ENCODE measurements at regions not wholly inside any gene's neighbourhood (a gene's known extent, or its start where the extent isn't known, plus 50 kb on each side); places are given as distances from the start of the nearest gene placed in this dataset.

GRCh38 chr3:64878362-64878761, 190.6 kb upstream of the ADAMTS9 start:
- Histone ChIP-seq H2AFZ (no peak overlapping the region), H3K9me3 (ENCODE audit: low read depth) (no peaks in the 10 kb centered on the region), H4K20me1 (ENCODE audit: insufficient read depth) (no peaks in the 10 kb centered on the region), H3K27me3 (replicated peaks; ENCODE audit: insufficient read depth) (no peaks in the 10 kb centered on the region), H3K9ac (no peak overlapping the region), H3K4me3 (no peak overlapping the region), H3K79me2 (ENCODE audit: insufficient read depth) (no peaks in the 10 kb centered on the region), H3K4me1 (ENCODE audit: insufficient read depth) (0 out of 2 replicates have a peak, but pooled peaks cover 5% of the 10 kb centered on the region), H3K9me2 (ENCODE audit: insufficient read depth) (no peaks in the 10 kb centered on the region), H3K27ac (no peak overlapping the region), H3K36me3 (ENCODE audit: low read depth) (no peaks in the 10 kb centered on the region), H3K4me2 (ENCODE audit: unreplicated experiment) (no peak overlapping the region), H3F3A (ENCODE audit: insufficient read depth) (no peaks in the 10 kb centered on the region)
- no peak for TF ChIP-seq EZH2phosphoT487 (IDR thresholded peaks at IDR 0.05; ENCODE audit: insufficient read depth, low read depth)
- TF ChIP-seq EZH2 (IDR thresholded peaks at IDR 0.05; ENCODE audit: insufficient read depth, poor library complexity, severe bottlenecking) = no peak
- in situ Hi-C loops (cut with MboI) = no loop called here
- whole genome bisulfite sequencing, 2 experiments (ENCODE audit: low coverage in 1 of 2, low lambda C conversion rate in 2 of 2, missing lambda C conversion rate in 2 of 2) = 57 to 64% methylated on average over 2 of the region's 2 CpGs
- DNase-seq = peak; percentile 42

- Histone ChIP-seq H3K4me3 (no peak overlapping the region), H3K9ac (no peak overlapping the region), H3K9me2 (ENCODE audit: insufficient read depth) (no peaks in the 10 kb centered on the region), H3F3A (ENCODE audit: insufficient read depth) (no peaks in the 10 kb centered on the region), H3K36me3 (ENCODE audit: low read depth) (no peaks in the 10 kb centered on the region), H3K4me2 (ENCODE audit: unreplicated experiment) (no peak overlapping the region), H2AFZ (no peak overlapping the region), H3K4me1 (ENCODE audit: insufficient read depth) (0 out of 2 replicates have a peak, but pooled peaks cover 2% of the 10 kb centered on the region), H3K27ac (no peak overlapping the region), H4K20me1 (ENCODE audit: insufficient read depth) (no peaks in the 10 kb centered on the region), H3K27me3 (replicated peaks; ENCODE audit: insufficient read depth) (no peaks in the 10 kb centered on the region), H3K79me2 (ENCODE audit: insufficient read depth) (no peaks in the 10 kb centered on the region), H3K9me3 (ENCODE audit: low read depth) (no peaks in the 10 kb centered on the region)
- WGBS, 2 experiments (ENCODE audit: low coverage in 1 of 2, low lambda C conversion rate in 2 of 2, missing lambda C conversion rate in 2 of 2) = 0 to 5% methylated on average over 1 of the region's 1 CpG
- TF ChIP-seq EZH2 (IDR thresholded peaks at IDR 0.05; ENCODE audit: insufficient read depth, poor library complexity, severe bottlenecking) (no peak), EZH2phosphoT487 (IDR thresholded peaks at IDR 0.05; ENCODE audit: insufficient read depth, low read depth) (no peak)
- DNase-seq = no peak
- in situ Hi-C loops (cut with MboI) = no loop called here
Measured at GRCh38 chr3:64873400-64873799, 185.6 kb upstream of the ADAMTS9 start.

GRCh38 chr3:64872345-64872744, 184.5 kb upstream of the ADAMTS9 start:
- no peak overlapping the region for H3K4me2 ChIP-seq (ENCODE audit: unreplicated experiment)
- no peak overlapping the region for H2AFZ ChIP-seq
- H4K20me1 ChIP-seq (ENCODE audit: insufficient read depth) = no peaks in the 10 kb centered on the region
- no peaks in the 10 kb centered on the region for H3K79me2 ChIP-seq (ENCODE audit: insufficient read depth)
- DNase-seq = no peak
- in situ Hi-C loops (cut with MboI) = no loop called here
- H3K4me3 ChIP-seq = no peak overlapping the region
- TF ChIP-seq EZH2phosphoT487 (IDR thresholded peaks at IDR 0.05; ENCODE audit: insufficient read depth, low read depth) (no peak), EZH2 (IDR thresholded peaks at IDR 0.05; ENCODE audit: insufficient read depth, poor library complexity, severe bottlenecking) (no peak)
- H3K4me1 ChIP-seq (ENCODE audit: insufficient read depth) = no peaks in the 10 kb centered on the region
- no peaks in the 10 kb centered on the region for H3K27me3 ChIP-seq (replicated peaks; ENCODE audit: insufficient read depth)
- no peaks in the 10 kb centered on the region for H3K36me3 ChIP-seq (ENCODE audit: low read depth)
- H3K9ac ChIP-seq = no peak overlapping the region
- no peak overlapping the region for H3K27ac ChIP-seq
- H3K9me2 ChIP-seq (ENCODE audit: insufficient read depth) = no peaks in the 10 kb centered on the region
- H3K9me3 ChIP-seq (ENCODE audit: low read depth) = no peaks in the 10 kb centered on the region
- no peaks in the 10 kb centered on the region for H3F3A ChIP-seq (ENCODE audit: insufficient read depth)

- Histone ChIP-seq H3K27me3 (replicated peaks; ENCODE audit: insufficient read depth) (no peaks in the 10 kb centered on the region), H3K27ac (no peak overlapping the region), H2AFZ (no peak overlapping the region), H3K4me3 (no peak overlapping the region), H3K4me2 (ENCODE audit: unreplicated experiment) (no peak overlapping the region), H3K4me1 (ENCODE audit: insufficient read depth) (no peaks in the 10 kb centered on the region), H3K9me2 (ENCODE audit: insufficient read depth) (no peaks in the 10 kb centered on the region), H3F3A (ENCODE audit: insufficient read depth) (no peaks in the 10 kb centered on the region), H3K9me3 (ENCODE audit: low read depth) (no peaks in the 10 kb centered on the region), H3K9ac (no peak overlapping the region), H4K20me1 (ENCODE audit: insufficient read depth) (no peaks in the 10 kb centered on the region), H3K79me2 (ENCODE audit: insufficient read depth) (no peaks in the 10 kb centered on the region), H3K36me3 (ENCODE audit: low read depth) (no peaks in the 10 kb centered on the region)
- DNase-seq = no peak
- no peak for TF ChIP-seq EZH2 (IDR thresholded peaks at IDR 0.05; ENCODE audit: insufficient read depth, poor library complexity, severe bottlenecking)
- no peak for TF ChIP-seq EZH2phosphoT487 (IDR thresholded peaks at IDR 0.05; ENCODE audit: insufficient read depth, low read depth)
- WGBS, 2 experiments (ENCODE audit: low coverage in 1 of 2, low lambda C conversion rate in 2 of 2, missing lambda C conversion rate in 2 of 2) = 43 to 48% methylated on average over 2 of the region's 2 CpGs
- in situ Hi-C loops (cut with MboI) = no loop called here
Measured at GRCh38 chr3:64871834-64872249, 184.0 kb upstream of the ADAMTS9 start.
